HTR-8/SVneo (cell line): ENCODE measurements at regions not wholly inside any gene's neighbourhood (a gene's known extent, or its start where the extent isn't known, plus 50 kb on each side); places are given as distances from the start of the nearest gene placed in this dataset.

Experiments
- DNase-seq: peaks from one replicate; pipeline ENCODE4 v3.0.0; 2011; ENCODE audit warnings: low spot score, mixed read lengths; ENCODE audit not compliant: insufficient read length
- FAIRE-seq: peaks from 2 replicates; lab custom pipeline; 2011; peaks lifted over from hg19 to GRCh38; lab: Jason Lieb, UNC

DNA sequence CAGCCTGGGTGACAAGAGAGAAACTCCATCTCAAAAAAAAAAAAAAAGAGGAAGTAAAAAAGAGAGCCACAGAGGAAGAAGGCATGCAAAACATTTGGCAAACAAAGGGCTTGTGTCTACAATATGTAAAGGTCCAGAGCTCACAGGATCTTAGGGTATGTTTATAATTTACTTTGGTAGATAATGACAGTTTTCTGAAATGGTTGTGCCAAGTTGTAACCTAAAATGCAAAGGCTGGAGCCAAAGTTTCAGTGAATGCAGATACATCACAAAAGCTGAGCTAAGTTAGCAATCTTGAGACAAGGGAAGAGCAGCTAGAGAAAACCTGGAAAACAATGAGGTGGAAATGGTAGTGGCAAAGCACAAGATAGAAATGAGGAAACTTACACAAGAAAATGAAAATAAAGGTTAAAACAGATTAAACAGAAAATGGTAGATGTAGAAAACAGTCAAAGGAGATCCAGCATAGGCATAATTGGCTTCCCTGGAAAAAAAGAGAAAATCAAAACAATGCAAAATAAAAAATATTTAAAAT, 77.5 kb upstream of the HK2 start:
- DNase-seq, result no peak
- FAIRE-seq, result no peak

DNA sequence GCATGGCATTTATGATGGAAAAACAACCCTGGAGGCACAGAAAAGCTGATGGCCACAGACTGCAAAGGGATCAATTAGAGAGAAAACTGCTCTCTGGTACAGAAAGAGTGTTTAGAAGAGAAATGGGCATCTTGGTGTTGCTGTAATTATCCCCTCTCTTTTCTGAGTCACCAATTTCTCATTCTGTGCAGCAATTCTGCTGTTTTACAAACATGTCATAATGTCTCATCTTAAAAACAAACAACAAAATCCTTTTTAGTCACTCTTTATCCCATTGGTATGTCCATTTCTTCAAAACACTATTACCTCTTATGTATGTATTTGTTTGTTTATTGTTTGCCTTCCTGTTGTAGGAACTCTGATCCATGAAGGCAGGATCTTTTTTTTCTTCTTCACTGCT, 73.9 kb upstream of the HK2 start:
- DNase-seq (no peak), FAIRE-seq (no peak)

- DNase-seq, result no peak
- no peak for FAIRE-seq
These were observed 72.9 kb upstream of the HK2 start for GRCh38 chr2:74760875-74761630.

DNA sequence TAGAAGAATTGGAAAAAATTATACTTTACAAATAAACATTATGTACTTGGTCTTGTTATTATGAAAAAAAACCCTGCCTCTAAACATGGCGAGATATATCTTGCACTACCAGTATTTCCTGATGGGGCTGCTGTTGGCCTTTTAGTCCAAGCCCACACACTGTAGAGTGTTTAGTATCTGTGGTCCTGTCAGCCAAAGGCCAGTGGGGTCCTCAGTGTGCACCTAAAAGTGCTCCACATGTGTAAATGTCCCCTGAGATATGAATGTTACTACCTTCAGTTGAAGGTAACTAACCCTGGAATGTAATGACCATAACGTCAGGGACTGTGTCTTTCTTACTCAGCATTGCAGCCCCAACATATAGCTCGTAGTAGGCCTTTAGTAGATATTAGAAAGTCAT, 71.1 kb upstream of the HK2 start:
- DNase-seq, result no peak
- no peak for FAIRE-seq

GRCh38 chr2:74763962-74764428, 69.9 kb upstream of the HK2 start:
- FAIRE-seq (no peak), DNase-seq (no peak)

DNA sequence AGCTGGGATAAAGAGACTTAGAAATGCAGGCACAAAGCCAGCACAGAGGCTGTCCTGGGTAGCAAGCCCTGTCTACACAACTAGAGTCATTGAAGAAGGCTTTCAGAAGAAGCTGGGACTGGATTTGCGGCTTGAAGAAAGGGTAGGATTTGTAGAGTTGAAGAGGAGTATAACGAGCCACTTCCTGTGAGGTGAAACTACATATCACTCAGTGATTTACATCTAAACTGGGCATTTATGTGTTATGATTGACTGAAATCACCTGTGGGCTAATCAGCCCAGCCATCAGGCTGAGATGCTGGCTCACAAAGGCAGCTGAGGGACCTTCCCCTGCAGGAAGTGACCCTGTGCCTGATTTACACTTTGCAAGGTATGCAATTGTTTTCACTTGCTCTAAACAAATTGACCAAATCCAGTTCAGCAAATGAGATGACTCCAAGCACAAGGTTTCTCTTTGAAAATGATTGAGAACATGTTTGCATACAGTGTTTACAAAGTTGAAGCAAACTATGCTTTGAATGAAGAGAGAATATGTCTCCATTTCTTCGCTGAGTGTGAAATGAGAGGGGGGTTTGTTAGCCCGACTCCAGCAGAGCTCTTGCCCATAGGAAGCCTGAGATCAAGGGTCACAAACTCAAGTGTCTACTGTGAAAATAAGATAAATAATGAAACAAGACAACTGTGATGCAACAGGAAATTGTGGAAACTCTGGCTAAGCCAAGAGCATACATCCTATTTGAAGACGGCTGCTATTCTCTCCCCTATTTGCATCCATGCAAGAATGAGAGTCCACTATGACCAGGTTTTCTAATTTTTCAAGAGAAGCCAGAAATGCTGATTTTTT, 69.3 kb upstream of the HK2 start:
- FAIRE-seq, result no peak
- no peak for DNase-seq

DNA sequence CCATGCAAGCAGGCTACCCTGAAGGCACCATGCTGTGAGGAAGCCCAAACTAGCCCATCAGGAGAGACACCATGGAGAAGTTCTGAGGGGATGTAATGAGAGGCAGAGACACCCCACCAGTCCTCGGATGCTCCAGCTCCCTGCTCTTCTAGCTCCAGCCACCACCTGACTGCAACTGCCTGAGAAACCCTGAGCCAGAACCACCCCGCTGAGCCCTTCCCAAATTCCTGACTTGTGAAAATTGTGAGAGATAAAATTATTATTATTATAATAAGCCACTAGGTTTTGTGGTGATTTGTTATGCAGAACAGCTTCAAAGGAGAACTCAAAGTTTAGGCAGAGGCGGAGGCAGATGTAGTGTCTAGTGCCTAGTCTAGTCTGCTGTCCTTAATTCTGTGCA, 67.1 kb upstream of the HK2 start:
- FAIRE-seq (no peak), DNase-seq (no peak)

DNA sequence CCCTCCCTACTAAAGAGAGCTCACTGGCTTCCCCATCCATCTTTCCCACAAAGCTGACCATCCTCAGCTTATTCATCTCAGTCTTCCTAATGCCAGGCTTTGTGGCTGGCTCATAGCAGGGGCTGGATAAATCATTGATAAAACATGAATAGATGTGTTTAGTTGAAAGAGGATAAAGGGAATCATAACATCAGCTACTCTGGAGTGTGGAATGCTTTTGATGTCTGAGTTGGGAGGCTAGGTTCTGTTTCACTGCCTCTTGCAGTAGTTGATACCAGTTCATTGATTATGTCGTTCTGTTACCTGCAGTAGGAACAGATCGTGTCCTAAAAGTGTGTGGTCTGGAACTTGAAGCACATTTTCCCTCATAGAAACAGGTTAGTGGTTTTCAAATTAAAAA, 66.3 kb upstream of the HK2 start:
- no peak for FAIRE-seq
- no peak for DNase-seq

- no peak for DNase-seq
- no peak for FAIRE-seq
These were observed 65.5 kb upstream of the HK2 start for GRCh38 chr2:74768401-74768914.

DNA sequence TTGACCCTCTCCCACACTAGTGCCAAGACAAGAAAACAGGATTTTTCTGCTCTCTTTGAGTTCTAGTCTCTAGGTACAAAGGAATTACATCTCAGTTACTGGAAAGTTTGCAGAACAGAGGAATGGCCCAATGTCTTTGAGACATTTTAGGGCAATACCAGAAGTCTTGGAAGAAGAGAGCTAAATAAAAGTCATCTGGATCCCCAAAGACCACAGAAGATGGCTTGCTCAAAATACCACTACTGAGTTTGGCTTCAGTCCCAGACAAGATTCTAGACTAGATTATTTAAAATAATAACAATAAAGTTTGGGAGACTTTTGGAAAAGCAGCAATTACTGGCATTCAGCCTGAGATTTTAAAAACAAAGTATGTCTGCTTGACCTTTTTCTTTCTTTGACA, 61.9 kb upstream of the HK2 start:
- FAIRE-seq (no peak), DNase-seq (no peak)

- FAIRE-seq (no peak), DNase-seq (no peak)
These were observed 56.6 kb upstream of the HK2 start for GRCh38 chr2:74777161-74777900.

DNA sequence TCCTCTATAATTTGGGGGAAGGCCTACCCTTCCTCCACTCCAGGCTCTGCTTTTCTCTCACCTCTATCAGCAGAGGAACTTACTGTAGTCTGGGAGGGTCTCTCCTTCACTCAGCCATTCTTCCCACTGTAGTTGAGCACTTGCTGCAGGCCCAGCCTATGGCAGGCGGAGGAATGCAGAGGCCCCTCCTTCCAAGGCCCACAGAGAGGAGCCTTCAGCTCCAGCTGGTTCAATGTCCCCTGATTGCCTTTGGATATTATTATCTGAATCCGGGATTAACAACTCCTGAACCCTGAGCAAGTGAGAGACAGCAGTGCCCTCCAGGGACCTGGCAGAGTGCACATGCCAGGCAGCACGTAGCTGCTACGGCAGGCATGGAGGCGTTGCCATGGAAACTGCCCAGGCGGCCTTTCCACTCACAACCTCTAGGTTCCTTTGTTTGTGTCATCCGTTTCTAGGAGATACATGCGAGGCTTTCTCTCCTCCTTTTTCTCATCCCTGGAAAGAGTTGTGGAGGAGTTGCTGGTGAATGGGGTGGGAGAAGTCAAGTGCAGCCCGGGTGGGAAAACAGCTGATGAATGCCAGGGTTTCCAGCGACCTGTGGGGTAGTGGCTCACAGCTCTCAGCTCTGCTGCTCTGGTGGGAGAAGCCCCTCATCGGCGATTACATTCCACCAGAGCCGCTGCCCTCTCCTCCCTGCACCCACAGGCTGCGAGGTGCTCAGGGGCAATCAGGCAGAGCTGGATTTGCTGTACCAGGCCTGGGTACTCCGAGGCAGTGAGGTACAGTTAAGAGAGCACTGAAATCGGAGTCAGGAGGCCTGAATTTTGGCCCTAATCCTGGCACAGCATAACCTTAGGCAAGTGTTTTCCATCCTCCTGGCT, 55.3 kb upstream of the HK2 start:
- DNase-seq (no peak), FAIRE-seq (no peak)

- no peak for FAIRE-seq
- no peak for DNase-seq
These were observed 54.7 kb upstream of the HK2 start for GRCh38 chr2:74779265-74779558.

- FAIRE-seq, result no peak
- no peak for DNase-seq
These were observed 54.3 kb upstream of the HK2 start for GRCh38 chr2:74779587-74780135.
